Stomach (tissue), 4 donors: ENCODE measurements at regions not wholly inside any gene's neighbourhood (a gene's known extent, or its start where the extent isn't known, plus 50 kb on each side); places are given as distances from the start of the nearest gene placed in this dataset.

Experiments used
- CTCF ChIP-seq, 7 experiments: fragments of 450-650 bp in 4 of 7; fragments of 200-600 bp in 3 of 7; sonication (generic) in 3 of 7; IDR thresholded peaks; one replicate each; pipeline ENCODE4 v1.5.1; 2016 to 2019; ENCODE audit warnings: antibody characterized with exemption in 7 of 7, control low read depth in 2 of 7, mild to moderate bottlenecking in 1 of 7
- POLR2A ChIP-seq, 4 donors: fragments of 450-650 bp; IDR thresholded peaks; one replicate each; pipeline ENCODE4 v1.6.1; 2016; ENCODE audit warnings: antibody characterized with exemption in 4 of 4, control low read depth in 2 of 4, mild to moderate bottlenecking in 1 of 4, moderate library complexity in 1 of 4

GRCh38 chrX:9188117-9188516 is 154.2 kb upstream of the FAM9B start:
- TF ChIP-seq POLR2A (IDR thresholded peaks at IDR 0.05) (no peak), CTCF (IDR thresholded peaks at IDR 0.05) (no peak)
